Liver (tissue), 7 donors: ENCODE measurements at regions not wholly inside any gene's neighbourhood (a gene's known extent, or its start where the extent isn't known, plus 50 kb on each side); places are given as distances from the start of the nearest gene placed in this dataset.

ENCODE experiments used
- DNase-seq: peaks from one replicate; pipeline ENCODE4 v3.0.0-alpha.2; 2017; ENCODE audit warnings: low spot score
- H3K27ac ChIP-seq, 2 donors: one replicate each; pipeline ENCODE4 v1.7.0; 2013; ENCODE audit warnings: inconsistent platforms in 2 of 2, low read length in 2 of 2, control low read depth in 1 of 2, low read depth in 1 of 2, mild to moderate bottlenecking in 1 of 2
- H3K27me3 ChIP-seq, 4 donors: one replicate each; pipeline versions ENCODE4 v1.6.1 to v1.7.0; 2013; ENCODE audit warnings: low read length in 3 of 4, inconsistent platforms in 1 of 4, mild to moderate bottlenecking in 1 of 4, moderate library complexity in 1 of 4; ENCODE audit not compliant: control insufficient read depth in 4 of 4, insufficient read depth in 4 of 4
- H3K36me3 ChIP-seq, 4 donors: one replicate each; pipeline versions ENCODE4 v1.6.1 to v1.7.0; 2013; ENCODE audit warnings: low read length in 3 of 4, mild to moderate bottlenecking in 3 of 4, low read depth in 1 of 4, moderate library complexity in 1 of 4; ENCODE audit not compliant: control insufficient read depth in 4 of 4, insufficient read depth in 3 of 4
- H3K4me1 ChIP-seq, 4 donors: one replicate each; pipeline versions ENCODE4 v1.6.1 to v1.7.0; 2013; ENCODE audit warnings: low read length in 3 of 4, mild to moderate bottlenecking in 3 of 4, moderate library complexity in 1 of 4; ENCODE audit not compliant: control insufficient read depth in 4 of 4, insufficient read depth in 4 of 4
- H3K4me3 ChIP-seq, 3 donors: one replicate each; pipeline versions ENCODE4 v1.6.1 to v1.7.0; 2013; ENCODE audit warnings: low read length in 3 of 3, control low read depth in 1 of 3, low read depth in 1 of 3, mild to moderate bottlenecking in 1 of 3
- H3K9ac ChIP-seq, 2 donors: one replicate each; pipeline ENCODE4 v1.7.0; 2013; ENCODE audit warnings: low read length in 2 of 2, mild to moderate bottlenecking in 2 of 2, moderate library complexity in 2 of 2, control low read depth in 1 of 2, low read depth in 1 of 2
- H3K9me3 ChIP-seq, 4 donors: one replicate each; pipeline versions ENCODE4 v1.6.1 to v1.7.0; 2013; ENCODE audit warnings: low read length in 3 of 4; ENCODE audit not compliant: control insufficient read depth in 4 of 4
- FOXA1 ChIP-seq: IDR thresholded peaks from 2 replicates; pipeline ENCODE4 v1.6.1; 2016; ENCODE audit warnings: antibody characterized with exemption
- GABPA ChIP-seq, 2 donors: IDR thresholded peaks in 1 of 2; conservative IDR thresholded peaks in 1 of 2; 2 replicates each; pipeline ENCODE4 v1.6.1; 2016; ENCODE audit warnings: antibody characterized with exemption in 2 of 2, mild to moderate bottlenecking in 1 of 2, moderate library complexity in 1 of 2
- MAX ChIP-seq: IDR thresholded peaks from 2 replicates; pipeline ENCODE4 v1.6.1; 2016; ENCODE audit warnings: antibody characterized with exemption
- RAD21 ChIP-seq, 2 donors: IDR thresholded peaks; 2 replicates each; pipeline ENCODE4 v1.6.1; 2016; ENCODE audit warnings: antibody characterized with exemption in 2 of 2, mild to moderate bottlenecking in 2 of 2
- REST ChIP-seq: IDR thresholded peaks from 2 replicates; pipeline ENCODE4 v1.6.1; 2016; ENCODE audit warnings: antibody characterized with exemption, mild to moderate bottlenecking
- RXRA ChIP-seq, 2 donors: IDR thresholded peaks; 2 replicates each; pipeline ENCODE4 v1.6.1; 2017 to 2018; ENCODE audit warnings: antibody characterized with exemption in 2 of 2, mild to moderate bottlenecking in 1 of 2
- SP1 ChIP-seq: IDR thresholded peaks from 2 replicates; pipeline ENCODE4 v1.6.1; 2018; ENCODE audit warnings: antibody characterized with exemption, mild to moderate bottlenecking
- YY1 ChIP-seq: IDR thresholded peaks from 2 replicates; pipeline ENCODE4 v1.6.1; 2016; ENCODE audit warnings: antibody characterized with exemption, mild to moderate bottlenecking
- ZBTB33 ChIP-seq: IDR thresholded peaks from 2 replicates; pipeline ENCODE4 v1.6.1; 2016; ENCODE audit warnings: antibody characterized with exemption
- WGBS: extraction: QIAGEN DNeasy Blood & Tissue Kit; methylation state at CpG from one replicate; pipeline ENCODE4 v1.1.7; 2013; 5-methylcytosine and 5-hydroxymethylcytosine counted together
- donor health status: healthy.
- donor health status: healthy.
- donor health status: healthy.
- donor health status: healthy.

GRCh38 chr1:222314839-222315238 lies 233.1 kb downstream of the HHIPL2 start:
- Histone ChIP-seq H3K9ac (no peak overlapping the region), H3K4me1 (no peaks in the 10 kb centered on the region), H3K27me3 (no peaks in the 10 kb centered on the region), H3K36me3 (no peaks in the 10 kb centered on the region), H3K4me3 (no peak overlapping the region), H3K9me3 (peaks cover 0 to 3% (median 0%) of the 10 kb centered on the region in 4 donors), H3K27ac (no peak overlapping the region)
- WGBS = 81% methylated on average over 2 of the region's 2 CpGs
- TF ChIP-seq RXRA (IDR thresholded peaks at IDR 0.05) (no peak), GABPA (IDR thresholded peaks at IDR 0.05 in 1 of 2, conservative IDR thresholded peaks at IDR 0.05 in 1 of 2) (no peak)
- no peak for DNase-seq

- 78% methylated on average over 5 of the region's 5 CpGs for WGBS
These were observed 237.1 kb downstream of the HHIPL2 start for GRCh38 chr1:222310836-222311235.

More at GRCh38 chr1:222310836-222311235, 237.1 kb downstream of the HHIPL2 start:
- H3K27me3 ChIP-seq = no peaks in the 10 kb centered on the region
- DNase-seq = no peak
- TF ChIP-seq MAX (no peak), FOXA1 (no peak), YY1 (no peak), ZBTB33 (no peak), REST (no peak), SP1 (peak; percentile 9), RAD21 (IDR thresholded peaks at IDR 0.05) (peak in 1 of 2 donors; percentile 7)
- no peak overlapping the region for H3K9ac ChIP-seq
- no peaks in the 10 kb centered on the region for H3K36me3 ChIP-seq
- H3K4me1 ChIP-seq = no peaks in the 10 kb centered on the region
- no peak overlapping the region for H3K4me3 ChIP-seq
- H3K27ac ChIP-seq = no peak overlapping the region
- no peaks in the 10 kb centered on the region for H3K9me3 ChIP-seq
